Hypothalamus (tissue), 51 donors: ENCODE measurements at regions not wholly inside any gene's neighbourhood (a gene's known extent, or its start where the extent isn't known, plus 50 kb on each side); places are given as distances from the start of the nearest gene placed in this dataset.
"Not testable (repeated sequence)": the region's sequence is repeated elsewhere in the genome, so short reads cannot be mapped to it uniquely, and the experiment has no call there.

Experiments used
- DNase-seq, 51 donors: peaks; one replicate each; lab custom pipeline; 2025; lab: John Stamatoyannopoulos, UW

DNA sequence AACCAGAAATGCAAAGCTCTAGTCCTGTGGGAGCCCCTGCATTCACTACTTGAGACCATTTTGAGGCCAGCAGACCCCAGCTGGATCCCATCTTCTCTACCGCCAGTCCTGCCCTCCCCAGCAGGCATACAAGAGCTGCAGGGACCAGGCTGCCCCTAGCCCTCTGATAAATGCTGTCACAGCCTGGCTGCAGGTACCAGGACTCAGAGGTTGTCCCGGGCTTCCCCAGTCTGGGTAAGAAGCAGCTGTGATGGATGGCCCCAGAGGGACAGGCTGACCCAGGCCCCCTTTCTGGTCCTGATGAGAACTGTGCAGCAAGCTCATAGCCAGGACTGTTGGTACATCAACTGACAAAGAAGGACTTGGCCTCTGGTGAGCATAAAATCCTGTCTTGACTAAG, 132.9 kb upstream of the APCDD1 start:
- no peak for DNase-seq

DNA sequence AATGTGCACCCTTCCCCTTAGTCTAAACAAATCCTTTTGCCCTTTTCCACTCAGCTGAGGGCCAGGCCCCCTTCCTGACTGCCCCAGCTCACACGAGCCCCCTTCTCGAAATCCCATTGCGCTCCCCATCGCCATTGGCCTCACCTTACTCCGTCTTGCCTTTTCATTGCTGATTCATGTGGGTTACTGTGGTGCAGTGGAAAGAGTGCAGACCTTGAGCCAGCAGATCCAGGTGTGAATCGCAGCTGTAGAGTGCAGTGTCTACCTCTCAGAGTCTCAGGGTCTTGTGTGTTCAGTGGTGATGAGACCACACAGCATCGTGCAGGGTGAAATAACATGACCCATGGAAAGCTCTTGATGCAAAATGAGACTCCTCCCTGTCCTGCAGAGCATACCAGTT, 132.4 kb upstream of the APCDD1 start:
- DNase-seq, result no peak

DNA sequence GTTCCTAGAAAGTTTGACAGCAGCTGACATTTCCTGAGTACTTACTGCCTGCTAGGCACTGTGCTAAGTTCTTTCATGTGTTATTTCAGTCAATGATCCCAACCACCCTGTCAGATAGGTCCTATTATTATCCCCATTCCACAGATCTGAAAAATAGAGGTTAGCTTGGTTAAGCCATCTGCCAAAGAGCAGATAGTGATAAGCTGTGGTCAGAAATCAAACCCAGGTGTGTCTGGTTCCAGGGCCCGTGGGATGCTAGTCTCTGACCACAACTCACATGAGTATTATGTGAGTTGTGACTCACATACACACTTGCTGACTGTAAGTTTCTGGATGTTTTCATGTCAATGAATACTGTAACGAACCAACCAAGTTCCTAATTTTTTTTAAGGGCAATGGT, 132.0 kb upstream of the APCDD1 start:
- DNase-seq, result no peak

DNA sequence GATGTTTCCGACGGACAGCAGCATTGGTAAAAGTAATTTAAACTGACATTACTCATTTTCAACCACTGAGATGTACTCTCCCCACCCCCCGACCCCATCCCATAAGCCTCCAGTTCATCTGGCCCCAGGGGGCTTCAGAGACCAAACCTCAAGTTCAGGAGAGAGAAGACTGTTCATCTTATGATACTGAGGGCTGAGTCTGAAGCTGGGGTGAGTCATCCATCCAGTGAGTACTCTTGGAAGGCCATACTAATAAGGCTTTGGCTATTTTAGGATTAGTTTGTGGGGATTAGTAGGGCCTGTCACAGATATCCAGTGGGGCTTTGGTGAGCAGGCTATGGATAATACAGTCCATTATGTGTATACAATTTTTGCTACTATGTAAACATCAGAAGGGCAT, 125.3 kb upstream of the APCDD1 start:
- no peak for DNase-seq

DNA sequence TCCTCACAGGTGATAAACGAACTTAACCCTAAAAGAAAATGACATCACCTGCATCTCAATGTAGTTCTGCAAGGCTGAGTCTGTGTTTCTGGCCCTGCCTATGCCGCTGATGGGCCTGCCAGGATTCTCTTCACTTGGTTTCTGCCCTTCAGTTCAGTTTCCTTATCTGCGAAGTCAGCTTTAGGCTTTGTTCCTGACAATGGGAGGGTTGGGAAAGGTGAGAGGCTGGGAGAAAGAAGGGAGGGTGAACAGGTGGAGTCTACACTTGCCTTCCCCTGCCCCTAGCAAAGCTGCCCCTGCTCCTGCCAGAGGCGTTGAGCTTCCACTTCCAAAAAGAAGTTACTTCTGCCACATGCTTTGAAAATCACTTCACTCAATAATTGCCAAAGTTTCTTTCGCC, 124.0 kb upstream of the APCDD1 start:
- no peak for DNase-seq

DNA sequence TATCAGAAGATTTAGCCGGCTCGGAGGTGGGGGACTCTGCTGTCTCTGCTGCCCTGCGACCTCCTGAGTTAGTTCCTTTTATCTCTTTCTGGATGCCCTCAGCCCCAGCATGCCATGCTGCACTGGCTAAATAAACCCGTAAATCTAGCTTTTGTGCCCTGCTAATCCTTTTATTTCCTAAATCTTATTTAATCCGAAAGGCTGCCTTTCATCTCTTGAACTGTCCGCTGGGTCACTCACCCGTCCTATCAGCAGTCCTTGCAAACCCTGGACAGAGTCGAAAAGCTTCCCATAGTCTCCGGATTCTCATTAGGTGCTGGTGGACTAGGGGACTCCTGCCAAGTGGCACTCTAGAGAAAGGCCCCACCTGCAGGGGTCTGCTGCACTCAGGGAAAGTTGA, 122.0 kb upstream of the APCDD1 start:
- no peak for DNase-seq

DNA sequence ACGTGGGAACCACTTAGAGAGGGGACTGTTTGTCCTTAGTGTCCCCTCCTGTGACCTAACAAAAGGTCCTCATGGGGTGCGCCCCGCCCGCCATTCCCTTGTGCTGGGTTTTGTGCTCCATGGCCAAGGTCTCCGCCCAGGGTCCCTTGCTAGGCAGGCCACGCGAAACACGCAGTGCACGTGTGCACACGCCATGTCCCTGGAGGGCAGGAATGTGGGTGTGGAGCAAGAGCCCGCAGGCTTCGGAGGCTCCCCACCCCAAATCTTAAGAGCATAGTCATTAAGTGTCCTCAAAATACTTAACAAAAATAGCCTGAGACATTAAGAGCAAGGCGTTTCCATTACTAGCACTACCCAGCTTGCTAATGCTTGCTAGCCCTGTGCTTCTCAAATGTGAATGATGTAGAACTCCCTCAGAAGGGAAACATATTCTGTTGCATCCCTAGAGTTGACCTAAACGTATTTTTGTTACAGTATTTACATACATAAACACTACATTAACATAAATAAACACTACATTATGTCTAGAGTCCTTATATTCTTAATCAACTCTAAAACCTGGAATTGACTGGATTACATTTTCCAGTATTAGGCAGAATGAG, 117.6 kb upstream of the APCDD1 start:
- DNase-seq, result no peak

DNA sequence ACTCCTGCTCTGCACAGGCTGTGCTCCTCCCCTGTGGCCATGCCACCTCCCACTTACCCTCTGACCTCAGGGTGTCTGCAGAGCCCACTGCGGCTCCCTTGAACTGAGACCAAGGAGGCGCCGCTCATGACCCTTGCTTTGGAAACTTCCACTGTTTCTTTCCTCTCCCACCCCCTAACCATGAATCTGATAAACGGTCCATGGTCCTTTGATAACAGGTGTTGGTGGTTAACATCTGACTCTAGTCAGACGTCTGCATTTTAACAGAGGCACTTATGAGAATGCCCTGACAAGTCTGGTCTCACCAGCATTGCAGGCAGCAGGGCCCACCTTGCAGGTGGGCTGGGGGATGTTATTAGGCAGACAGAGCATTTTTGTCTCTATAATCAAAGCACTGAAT, 113.6 kb upstream of the APCDD1 start:
- no peak for DNase-seq

DNA sequence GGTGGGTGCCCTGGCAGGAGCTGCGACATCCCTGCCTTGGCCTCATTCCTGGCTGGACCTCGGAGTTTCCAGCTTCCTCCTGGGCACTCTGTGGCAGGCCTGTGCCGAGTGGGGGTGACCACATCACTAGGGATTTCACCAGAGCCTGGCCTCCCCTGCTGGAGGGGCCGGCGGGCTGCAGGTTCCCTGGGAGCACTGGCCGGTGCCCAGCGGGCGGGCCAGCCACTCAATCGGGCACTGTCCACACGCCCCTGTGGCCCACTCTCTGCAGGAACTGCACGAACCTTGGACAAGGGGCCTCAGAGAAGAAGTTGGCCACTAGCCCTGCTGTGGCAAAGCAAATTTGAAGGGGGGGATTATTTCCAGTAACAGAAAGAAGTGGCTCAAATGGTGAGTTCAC, 110.7 kb upstream of the APCDD1 start:
- DNase-seq, result peak in 42 of 51 donors; percentile 7 to 84 (median 56)

DNA sequence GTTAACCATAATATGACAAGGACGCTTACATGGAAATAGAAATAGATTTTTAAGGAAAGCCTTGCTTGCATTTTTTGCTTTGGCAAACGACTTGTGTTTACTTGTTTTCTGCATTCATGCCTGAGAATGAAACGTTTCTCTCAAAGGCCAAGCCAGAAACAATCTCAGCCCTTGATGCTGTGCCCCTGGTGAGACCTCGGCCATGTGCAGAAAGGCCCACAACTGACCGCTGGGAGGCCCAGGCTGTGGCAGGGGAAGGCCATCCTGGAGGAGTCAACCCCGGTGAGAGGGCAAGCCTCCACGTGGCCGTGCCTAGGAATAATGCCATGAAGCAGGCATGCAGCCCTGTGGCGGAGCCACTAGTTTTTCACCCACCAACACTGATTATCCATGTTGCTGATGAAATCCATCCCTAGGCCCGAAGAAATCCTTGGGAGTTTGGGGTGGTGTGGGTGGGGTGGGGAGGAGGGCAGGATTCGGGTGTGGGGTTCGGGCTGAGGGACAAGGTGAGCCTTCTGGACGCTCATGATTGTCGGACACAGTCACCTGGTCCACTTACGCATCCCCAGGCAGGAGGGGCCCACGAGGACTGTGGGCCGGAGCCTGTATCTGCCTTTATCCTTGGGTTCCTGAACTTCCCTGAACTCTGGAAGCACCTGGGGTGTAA, 107.6 kb upstream of the APCDD1 start:
- DNase-seq, result peak in 2 of 51 donors; percentile 6

DNA sequence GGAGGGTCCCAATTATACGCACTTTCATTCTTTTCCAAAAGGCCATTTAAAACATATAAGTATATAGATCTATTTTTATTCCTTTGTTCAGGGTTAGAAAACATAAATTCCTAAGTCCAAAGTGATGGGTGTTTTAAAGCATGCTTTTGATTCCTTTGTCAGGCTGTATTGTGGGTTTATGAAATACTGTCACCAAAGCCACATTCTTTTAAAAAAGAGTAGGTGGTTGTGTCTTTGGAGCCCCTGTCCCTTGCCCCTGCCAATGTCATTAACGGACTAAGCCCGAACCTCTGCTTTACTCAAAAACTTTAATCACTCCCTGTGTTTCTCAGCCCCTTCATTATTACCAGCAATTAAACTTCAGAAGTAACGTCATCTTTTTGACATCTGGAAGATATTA, 104.9 kb upstream of the APCDD1 start:
- DNase-seq, result no peak

DNA sequence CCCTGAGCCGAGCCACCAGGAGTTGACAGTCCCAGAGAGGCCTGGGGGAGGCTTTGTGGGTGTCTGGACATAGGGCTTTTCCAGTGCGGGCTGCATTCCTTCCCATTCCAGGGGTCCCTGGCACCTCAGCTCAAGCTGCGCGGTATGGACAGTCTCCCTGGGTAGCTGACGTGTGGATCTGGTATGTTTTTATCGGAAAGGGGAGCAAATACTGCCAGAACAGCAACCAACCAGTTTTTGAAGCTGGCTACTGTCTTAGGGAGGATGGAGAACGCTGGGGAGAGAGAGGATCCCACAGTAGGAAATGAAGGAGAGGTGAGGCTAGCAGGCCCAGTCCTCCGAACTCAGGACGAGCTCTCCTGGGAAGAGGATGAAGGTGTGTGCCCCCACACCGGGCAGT, 103.8 kb upstream of the APCDD1 start:
- no peak for DNase-seq

DNA sequence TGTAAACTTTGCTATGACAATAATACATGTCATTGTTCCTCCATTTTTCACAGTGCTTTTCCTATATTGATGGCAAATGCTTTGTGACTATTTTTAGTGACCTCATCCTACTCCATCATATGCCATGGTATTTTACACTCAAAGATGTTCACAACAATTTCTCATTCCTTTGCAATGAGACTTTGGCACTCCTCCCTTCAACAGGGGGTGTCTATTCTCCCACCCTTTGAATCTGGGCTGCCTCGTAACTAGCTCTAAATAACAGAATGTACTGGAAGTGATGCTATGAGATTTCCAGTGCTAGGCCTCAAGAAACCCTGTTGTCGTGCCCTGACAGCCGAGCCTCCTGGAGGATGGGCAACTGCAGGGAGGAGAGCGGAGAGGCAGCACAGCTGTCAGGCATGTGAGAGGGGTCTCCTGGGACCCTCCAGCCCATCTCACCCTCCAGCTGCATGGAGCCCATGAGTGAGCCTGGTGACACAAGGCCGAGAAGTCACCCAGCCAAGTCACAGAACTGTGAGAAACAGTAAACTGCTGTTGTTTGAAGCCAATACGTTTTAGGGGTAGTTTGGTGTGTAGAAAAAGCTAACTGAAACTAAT, 103.1 kb upstream of the APCDD1 start:
- DNase-seq, result no peak

DNA sequence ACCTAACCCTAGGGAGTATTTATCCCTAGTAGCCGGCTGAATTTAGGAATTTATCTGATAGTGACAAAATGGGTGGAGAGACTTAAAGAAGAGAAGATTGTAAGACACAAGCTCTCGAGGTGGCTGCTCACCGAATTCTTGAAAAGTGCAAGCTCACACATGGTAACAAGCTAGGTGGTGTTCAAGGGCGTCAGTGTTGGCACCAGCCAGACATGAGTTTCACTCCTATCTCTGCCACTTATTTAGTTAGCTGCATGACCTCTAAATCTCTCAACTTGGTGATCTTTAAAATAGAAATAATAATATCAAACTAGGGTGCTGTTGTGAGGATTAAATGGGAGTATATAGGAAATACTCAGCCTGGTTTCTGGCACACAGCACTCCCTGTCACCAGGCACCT, 102.6 kb upstream of the APCDD1 start:
- DNase-seq, result no peak

DNA sequence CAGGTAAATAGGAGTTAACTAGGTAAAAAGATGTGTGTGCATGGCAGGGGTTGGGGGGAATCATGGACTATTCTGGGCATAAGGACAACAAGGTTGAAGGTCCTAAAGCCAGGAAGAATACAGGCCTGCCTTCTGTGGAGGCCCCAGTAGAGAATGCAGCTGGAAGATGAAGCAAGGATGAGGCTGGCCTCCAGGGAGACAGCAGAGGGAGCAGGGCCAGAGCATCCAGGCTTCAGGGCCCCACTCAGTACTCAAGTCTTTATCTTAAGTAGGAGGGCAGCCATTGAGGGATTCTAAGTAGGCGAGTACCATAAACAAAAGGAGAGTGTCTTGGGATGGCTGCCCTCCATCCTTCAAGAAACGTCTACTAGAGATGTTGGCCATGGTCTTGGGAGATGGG, 101.8 kb upstream of the APCDD1 start:
- no peak for DNase-seq

DNA sequence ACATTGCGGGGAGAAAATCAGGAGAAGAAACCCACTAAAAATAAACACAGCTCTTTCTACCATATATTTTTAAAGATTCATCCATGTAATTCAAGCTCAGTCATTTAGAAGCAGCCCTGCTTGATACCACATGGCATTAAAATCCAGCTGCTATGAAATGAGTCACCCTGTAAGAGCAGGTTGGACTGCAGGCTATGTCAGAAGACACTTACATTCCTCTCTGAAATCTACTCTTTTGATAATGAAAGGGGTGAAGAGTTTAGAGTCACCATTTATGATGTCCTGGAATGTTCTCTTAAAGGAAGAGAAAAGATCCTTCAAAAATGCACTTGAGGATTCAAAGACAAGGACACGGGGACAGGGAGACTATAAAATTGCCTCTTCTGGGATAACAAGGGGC, 100.6 kb upstream of the APCDD1 start:
- no peak for DNase-seq

DNA sequence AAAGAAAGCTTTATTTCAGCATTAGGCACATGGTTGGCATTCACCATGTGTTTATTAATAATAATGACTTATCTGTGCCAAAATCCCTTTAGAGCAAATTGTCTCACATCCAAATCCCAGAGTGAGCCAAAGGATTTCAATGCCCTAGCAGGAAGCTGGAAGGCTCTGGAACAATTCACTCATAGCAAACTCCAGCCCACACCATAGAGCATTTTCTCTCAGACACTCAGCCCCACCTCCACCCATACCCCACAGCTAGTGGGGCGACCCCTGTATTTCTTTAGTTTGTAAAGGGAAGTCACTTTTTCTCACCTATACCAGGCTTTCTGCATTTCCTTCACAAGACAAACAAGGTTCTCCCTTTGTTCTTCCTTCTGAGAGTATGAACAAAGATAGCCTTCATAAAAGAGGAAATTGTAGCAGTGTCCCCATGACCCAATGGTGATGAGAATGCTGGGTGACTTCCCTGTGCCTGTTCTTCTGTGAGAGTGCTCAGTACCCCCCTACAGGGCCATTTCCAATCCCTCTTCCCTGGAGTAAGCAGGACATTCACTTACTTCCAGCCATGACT, 100.1 kb upstream of the APCDD1 start:
- peak in 14 of 51 donors; percentile 9 to 78 (median 30) for DNase-seq

DNA sequence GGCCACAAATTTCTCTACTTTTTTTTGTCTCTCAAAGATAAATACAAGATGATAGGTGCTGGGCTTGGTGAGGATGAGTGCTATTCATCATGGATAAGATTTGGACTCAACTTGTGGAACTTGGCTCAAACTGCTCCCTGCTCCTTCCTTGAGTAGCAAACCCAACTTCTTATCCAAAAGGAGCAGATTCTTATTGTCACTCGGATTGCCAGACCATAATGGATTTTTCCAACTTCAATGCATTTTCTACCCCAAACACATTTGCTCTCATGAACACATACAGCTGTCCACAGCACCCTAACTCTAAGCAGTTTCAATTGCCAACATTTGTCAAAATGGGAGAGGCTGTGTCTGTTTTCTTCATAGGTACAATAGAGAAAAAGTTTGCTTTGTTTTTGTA, 99.5 kb upstream of the APCDD1 start:
- no peak for DNase-seq

DNA sequence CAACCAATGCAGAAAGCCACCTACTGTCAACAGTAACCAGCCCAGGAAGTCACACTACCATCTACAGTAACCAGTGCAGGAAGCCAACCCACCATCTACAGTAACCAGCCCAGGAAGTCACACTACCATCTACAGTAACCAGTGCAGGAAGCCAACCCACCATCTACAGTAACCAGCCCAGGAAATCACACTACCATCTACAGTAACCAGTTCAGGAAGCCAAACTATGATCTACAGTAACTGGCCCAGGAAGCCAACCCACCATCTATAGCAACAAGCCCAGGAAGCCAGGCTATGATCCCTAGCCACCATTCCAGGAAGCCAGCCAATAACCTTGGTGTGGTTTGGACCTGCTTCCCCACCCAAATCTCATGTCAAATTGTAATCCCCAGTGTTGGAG, 97.4 kb upstream of the APCDD1 start:
- not testable (repeated sequence) for DNase-seq

DNA sequence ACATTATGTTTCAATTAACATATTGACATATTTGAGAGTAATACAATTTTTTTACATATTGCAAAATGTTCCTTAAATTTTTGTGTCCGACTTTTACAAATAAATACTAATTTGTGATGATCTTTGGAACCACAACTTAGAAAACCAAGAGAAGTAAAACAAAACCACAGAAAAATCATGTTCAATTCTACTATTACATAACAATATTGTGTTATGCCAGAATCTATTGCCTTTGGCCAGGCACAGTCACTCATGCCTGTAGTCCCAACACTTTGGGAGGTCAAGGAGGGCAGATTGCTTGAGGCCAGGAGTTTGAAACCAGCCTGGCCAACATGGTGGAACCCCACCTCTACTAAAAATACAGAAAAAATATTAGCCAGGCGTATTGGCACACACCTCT, 92.8 kb upstream of the APCDD1 start:
- no peak for DNase-seq

DNA sequence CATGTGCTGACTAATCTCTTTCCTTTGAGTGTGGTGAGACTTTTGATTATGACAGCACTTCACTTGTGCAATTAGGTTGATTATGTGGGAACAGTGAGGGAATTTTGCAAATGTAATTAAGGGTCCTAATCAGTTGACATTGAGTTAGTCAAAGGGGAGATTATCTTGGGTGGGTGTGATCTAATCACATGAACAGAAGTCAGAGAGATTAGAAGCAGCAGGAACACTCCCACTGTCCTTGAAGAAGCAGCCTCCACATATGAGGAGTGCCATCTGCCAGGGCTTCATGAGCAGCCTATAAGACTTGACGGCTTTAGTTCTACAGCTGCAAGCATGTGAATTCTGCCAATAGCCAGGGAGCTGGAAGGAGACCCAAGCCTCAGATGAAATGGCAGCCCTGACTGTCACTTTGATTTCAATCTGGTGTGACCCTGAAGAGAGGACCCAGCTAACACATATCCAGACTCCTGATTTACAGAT, 89.4 kb upstream of the APCDD1 start:
- no peak for DNase-seq

DNA sequence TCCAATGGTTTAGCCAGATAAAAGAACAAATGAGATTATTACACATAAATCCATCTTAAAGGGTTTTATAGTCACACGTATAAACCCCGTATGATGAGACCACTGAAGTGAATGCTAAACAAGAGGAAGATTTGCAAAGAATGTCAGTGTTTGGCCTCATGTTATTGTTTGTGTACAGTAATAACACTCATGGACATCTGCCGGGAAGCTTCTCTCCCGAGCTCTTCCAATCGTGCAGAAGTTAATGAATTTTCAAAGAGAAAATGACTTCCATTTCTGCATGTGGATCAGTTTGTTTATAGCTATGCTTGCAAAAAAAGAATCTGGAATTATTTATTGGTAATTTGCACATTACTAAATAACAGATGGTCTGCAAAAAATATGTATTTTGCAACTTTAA, 88.5 kb upstream of the APCDD1 start:
- no peak for DNase-seq
